Putamen (tissue), 1 donor: ENCODE measurements at regions not wholly inside any gene's neighbourhood (a gene's known extent, or its start where the extent isn't known, plus 50 kb on each side); places are given as distances from the start of the nearest gene placed in this dataset.

Experiments used
- DNase-seq: peaks from one replicate; pipeline ENCODE4 v3.0.0-alpha.2; 2016; ENCODE audit warnings: low spot score

DNA sequence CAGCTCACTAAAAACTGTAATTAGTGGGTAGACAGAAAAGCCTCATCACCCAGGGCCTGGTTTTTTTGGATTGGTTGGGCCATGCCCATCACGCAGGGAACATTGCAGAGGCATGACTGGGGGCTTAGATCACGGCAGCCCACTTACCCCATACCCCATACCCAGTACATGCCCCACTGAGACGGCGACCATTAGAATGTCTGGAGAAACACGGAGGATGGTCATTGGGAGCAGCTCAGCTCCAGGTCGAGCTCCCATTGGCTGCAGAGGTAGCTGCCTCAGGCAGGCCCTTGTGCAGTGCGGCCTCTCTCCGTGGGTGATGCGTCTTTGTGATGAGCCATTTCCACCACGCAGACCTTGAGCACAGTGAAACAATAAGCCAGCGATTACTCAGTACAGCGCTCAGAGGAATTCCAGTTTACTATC, 204.0 kb downstream of the GADD45G start:
- DNase-seq = no peak

GRCh38 chr9:89810431-89810830, 205.6 kb downstream of the GADD45G start:
- no peak for DNase-seq

- no peak for DNase-seq
Observed at GRCh38 chr9:89811356-89811755, 206.5 kb downstream of the GADD45G start.

DNA sequence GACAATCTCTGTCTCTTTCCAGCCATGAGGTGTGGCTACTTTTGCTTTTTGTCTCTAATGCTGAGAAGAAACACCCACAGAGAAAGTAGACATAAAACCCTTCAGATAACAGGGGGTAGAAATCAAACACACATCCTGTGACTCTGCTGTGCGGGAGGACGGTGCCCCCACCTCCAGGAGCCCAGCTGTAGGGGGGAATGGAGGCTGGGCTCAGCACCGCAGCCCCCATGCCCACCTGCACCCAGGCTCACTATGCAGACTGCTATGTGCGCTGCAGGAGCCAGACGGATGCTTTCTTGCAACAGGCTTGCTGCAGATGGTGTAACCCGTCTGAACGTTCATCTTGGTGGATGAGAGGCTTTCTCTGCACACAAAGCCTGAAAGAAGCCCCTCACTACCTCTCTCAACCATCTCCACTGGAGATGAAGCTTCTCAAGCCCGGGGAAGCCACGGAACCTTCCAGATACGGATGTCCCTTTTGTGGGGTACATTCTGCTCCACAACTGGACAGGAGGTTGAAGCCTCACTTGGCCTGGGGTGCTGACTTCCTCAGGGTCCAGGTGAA, 207.2 kb downstream of the GADD45G start:
- no peak for DNase-seq

GRCh38 chr9:89812556-89813181, 207.9 kb downstream of the GADD45G start:
- no peak for DNase-seq

GRCh38 chr9:89813482-89813881, 208.7 kb downstream of the GADD45G start:
- no peak for DNase-seq

GRCh38 chr9:89814340-89815040, 209.7 kb downstream of the GADD45G start:
- peak; percentile 25 for DNase-seq

- DNase-seq = no peak
Observed at GRCh38 chr9:89815061-89815902, 210.5 kb downstream of the GADD45G start.

DNA sequence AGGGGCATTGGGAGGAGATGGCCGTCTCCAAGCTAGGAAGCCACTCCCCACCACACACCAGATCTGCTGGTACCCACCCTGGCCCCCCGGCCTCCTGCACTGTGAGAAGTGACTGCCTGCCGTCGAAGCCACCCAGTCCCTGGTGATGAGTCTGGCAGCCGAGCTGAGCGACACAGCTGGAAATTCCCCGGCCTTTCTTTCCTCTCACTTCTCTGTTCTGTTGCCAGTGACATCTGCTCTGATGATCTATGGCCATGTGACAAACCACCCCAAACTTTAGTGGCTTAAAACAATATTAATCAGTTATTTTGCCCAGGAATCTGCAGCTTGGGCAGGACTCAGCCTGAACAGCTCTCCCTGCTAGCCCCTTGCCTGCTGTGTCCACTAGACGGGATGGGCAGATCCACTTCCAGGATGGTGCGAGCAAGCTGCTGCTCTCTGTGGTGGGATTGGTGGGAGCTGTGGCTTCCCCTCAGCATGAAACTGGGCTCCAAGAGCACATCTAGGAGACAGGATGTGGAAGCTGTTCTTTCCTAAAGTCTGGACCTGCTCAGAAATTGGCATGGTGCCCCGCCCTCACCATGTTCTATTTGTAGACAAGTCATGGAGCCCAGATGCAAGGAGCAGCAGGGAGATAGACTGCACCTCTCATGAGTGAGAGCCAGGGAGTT, 211.2 kb downstream of the GADD45G start:
- DNase-seq = peak; percentile 28

GRCh38 chr9:89817151-89817950, 212.5 kb downstream of the GADD45G start:
- DNase-seq = no peak

GRCh38 chr9:89820337-89820736, 215.5 kb downstream of the GADD45G start:
- DNase-seq = no peak

DNA sequence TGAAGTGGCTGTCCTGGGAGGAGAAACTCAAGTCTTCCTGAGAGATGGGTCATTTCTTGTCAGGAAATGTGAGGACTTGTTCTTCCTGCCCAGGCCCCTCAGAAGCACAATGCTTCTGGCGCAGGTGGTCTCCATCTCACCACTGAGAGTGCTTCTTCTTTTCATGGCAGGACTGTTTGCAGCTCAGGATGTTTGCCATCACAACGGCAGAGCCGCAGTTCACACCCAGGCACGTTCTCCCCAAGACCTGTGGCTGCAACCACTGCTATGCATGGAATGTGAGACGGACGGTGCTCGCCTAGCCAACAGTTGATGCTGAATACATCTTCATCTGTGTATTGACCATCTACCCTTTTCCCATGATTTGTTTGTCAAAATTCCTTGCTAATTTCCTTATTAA, 216.3 kb downstream of the GADD45G start:
- no peak for DNase-seq

- no peak for DNase-seq
Observed at GRCh38 chr9:89822996-89823395, 218.2 kb downstream of the GADD45G start.

DNA sequence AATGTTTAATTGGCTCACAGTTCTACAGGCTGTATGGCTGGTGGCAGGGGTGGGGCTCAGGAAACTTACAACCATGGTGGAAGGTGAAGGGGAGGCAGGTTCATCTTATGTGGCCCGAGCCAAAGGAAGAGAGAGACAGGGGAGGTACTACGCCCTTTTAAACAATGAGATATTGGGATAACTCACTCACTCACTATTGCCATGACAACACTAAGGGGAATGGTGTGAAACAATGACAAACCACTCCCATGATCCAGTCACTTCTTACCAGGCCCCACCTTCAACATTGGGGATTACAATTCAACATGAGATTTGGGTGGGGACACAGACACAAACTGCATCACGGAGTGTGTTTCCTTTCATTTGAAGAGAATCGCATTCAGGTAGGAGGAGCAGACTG, 220.9 kb downstream of the GADD45G start:
- no peak for DNase-seq

DNA sequence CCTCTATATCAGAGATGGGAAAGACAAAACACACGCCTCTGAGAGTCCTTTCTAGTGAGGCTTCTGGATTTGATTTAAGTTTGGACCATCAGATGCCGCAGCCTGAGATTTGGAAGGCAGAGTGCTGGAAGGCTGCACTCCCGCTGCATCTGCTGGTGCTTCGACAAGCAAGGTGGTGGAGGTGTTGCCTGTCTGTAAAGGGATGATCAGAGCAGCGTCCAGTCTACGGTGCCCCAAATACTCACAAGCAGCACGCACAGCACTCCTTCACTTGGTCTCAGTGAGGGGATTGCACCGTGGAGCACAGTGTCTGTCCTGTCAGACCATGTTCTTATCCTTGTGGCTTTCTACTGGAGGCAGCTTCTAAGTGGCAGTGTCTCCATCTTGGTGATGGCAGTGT, 221.4 kb downstream of the GADD45G start:
- no peak for DNase-seq

DNA sequence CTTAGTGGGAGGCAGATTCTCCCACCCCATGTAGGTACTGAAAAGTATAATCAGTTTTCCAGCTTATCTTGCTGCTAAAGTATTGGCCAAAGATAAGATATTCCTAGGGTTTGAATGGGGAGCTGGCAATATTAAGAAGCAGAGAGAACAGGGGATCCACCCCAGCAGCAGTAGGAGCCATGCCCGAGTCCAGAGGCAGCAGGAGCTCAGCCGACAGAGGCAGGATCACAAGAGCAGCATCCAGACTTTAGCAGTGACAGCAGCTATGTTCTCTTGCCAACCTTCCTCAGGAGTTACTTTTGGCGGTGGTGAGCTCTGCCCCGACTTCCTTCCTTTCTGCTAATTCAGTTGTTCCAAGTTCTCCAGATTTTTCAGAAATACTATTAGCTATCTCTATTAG, 224.5 kb downstream of the GADD45G start:
- no peak for DNase-seq

GRCh38 chr9:89835666-89836065, 230.9 kb downstream of the GADD45G start:
- DNase-seq = no peak

- no peak for DNase-seq
Observed at GRCh38 chr9:89837162-89837933, 232.5 kb downstream of the GADD45G start.

GRCh38 chr9:89837934-89838310, 233.1 kb downstream of the GADD45G start:
- no peak for DNase-seq

- no peak for DNase-seq
Observed at GRCh38 chr9:89838621-89839020, 233.8 kb downstream of the GADD45G start.
